DOHH2 (cell line): ENCODE measurements at regions not wholly inside any gene's neighbourhood (a gene's known extent, or its start where the extent isn't known, plus 50 kb on each side); places are given as distances from the start of the nearest gene placed in this dataset.

ENCODE experiments used
- H3F3A ChIP-seq: fragments of 200-600 bp; sonication (generic), shearing (Covaris generic); 2 replicates; pipeline ENCODE4 v1.6.0; 2016; ENCODE audit warnings: antibody characterized with exemption, mild to moderate bottlenecking; ENCODE audit not compliant: control insufficient read depth, insufficient read depth
- H3K27ac ChIP-seq: fragments of 200-600 bp; sonication (generic); 2 replicates; pipeline ENCODE4 v1.5.1; 2014; ENCODE audit warnings: low read depth, mild to moderate bottlenecking, low read length, moderate library complexity
- H3K27me3 ChIP-seq: fragments of 200-600 bp; sonication (generic); 2 replicates; pipeline ENCODE4 v1.6.1; 2014; ENCODE audit warnings: mild to moderate bottlenecking, low read length, mixed read lengths; ENCODE audit not compliant: control insufficient read depth
- H3K36me3 ChIP-seq: fragments of 200-600 bp; sonication (generic); 2 replicates; pipeline ENCODE4 v1.6.1; 2014; ENCODE audit warnings: mild to moderate bottlenecking, low read length, moderate library complexity, mixed read lengths; ENCODE audit not compliant: control insufficient read depth
- H3K4me1 ChIP-seq: fragments of 200-600 bp; sonication (generic); 2 replicates; pipeline ENCODE4 v1.6.1; 2014; ENCODE audit warnings: mild to moderate bottlenecking, low read length, mixed read lengths; ENCODE audit not compliant: control insufficient read depth
- H3K4me2 ChIP-seq: fragments of 200-600 bp; sonication (generic); 2 replicates; pipeline ENCODE4 v1.6.0; 2014; ENCODE audit warnings: mild to moderate bottlenecking, low read length, moderate library complexity
- H3K4me3 ChIP-seq: fragments of 200-600 bp; sonication (generic); 2 replicates; pipeline ENCODE4 v1.5.1; 2014; ENCODE audit warnings: mild to moderate bottlenecking, low read length, mixed read lengths
- H3K79me2 ChIP-seq: fragments of 200-600 bp; sonication (generic); 2 replicates; pipeline ENCODE4 v1.6.1; 2014; ENCODE audit warnings: mild to moderate bottlenecking, low read length, mixed read lengths; ENCODE audit not compliant: control insufficient read depth
- H3K9me2 ChIP-seq: fragments of 200-600 bp; sonication (generic); replicated peaks from 2 replicates; pipeline ENCODE4 v1.6.1; 2014; ENCODE audit warnings: mild to moderate bottlenecking, low read length, mixed read lengths; ENCODE audit not compliant: control insufficient read depth
- H3K9me3 ChIP-seq: fragments of 200-600 bp; sonication (generic); 2 replicates; pipeline ENCODE4 v1.6.1; 2014; ENCODE audit warnings: antibody characterized with exemption, low read length, mixed read lengths; ENCODE audit not compliant: control insufficient read depth, insufficient read depth
- H4K20me1 ChIP-seq: fragments of 200-600 bp; sonication (generic); 2 replicates; pipeline ENCODE4 v1.6.0; 2014; ENCODE audit warnings: low read depth, mild to moderate bottlenecking, antibody characterized with exemption, low read length, moderate library complexity; ENCODE audit not compliant: control insufficient read depth, insufficient read depth
- CTCF ChIP-seq: fragments of 200-600 bp; sonication (generic); IDR thresholded peaks from one replicate; pipeline ENCODE4 v1.5.1; 2014; ENCODE audit warnings: antibody characterized with exemption, mild to moderate bottlenecking, low read depth, low read length; ENCODE audit not compliant: poor library complexity, severe bottlenecking
- EZH2phosphoT487 ChIP-seq: fragments of 200-600 bp; sonication (generic); IDR thresholded peaks from 2 replicates; pipeline ENCODE4 v1.6.1; 2017; ENCODE audit warnings: borderline replicate concordance, mild to moderate bottlenecking, antibody characterized with exemption, low read length, moderate library complexity, mixed read lengths

- no peak overlapping the region for H3K4me2 ChIP-seq
- H3K36me3 ChIP-seq, result no peaks in the 10 kb centered on the region
- no peak overlapping the region for H3K4me3 ChIP-seq
- H3F3A ChIP-seq, result no peaks in the 10 kb centered on the region
- H3K9me3 ChIP-seq, result no peaks in the 10 kb centered on the region
- H3K9me2 ChIP-seq, result no peaks in the 10 kb centered on the region
- no peaks in the 10 kb centered on the region for H4K20me1 ChIP-seq
- no peak overlapping the region for H3K27ac ChIP-seq
- H3K79me2 ChIP-seq, result no peaks in the 10 kb centered on the region
- TF ChIP-seq CTCF (no peak), EZH2phosphoT487 (no peak)
- H3K27me3 ChIP-seq, result no peaks in the 10 kb centered on the region
- no peaks in the 10 kb centered on the region for H3K4me1 ChIP-seq
Measured at GRCh38 chr4:137655302-137655701, 123.0 kb upstream of the PCDH18 start.

DNA sequence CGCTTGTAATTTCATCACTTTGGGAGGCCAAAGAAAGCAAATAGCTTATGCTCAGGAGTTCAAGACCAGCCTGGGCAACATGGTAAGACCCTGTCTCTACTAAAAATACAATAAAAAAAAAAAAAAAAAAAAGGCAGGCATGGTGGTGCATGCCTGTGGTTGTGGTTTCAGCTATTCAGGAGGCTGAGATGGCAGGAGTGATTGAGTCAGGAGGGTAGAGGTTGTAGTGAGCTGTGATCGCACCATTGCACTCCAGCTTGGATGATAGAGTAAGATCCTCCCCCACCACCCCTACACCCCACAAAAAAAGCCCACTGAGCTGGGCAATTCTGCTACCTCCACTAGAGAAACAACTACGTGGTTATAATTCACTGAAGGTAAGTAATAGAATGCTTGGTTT, 118.8 kb upstream of the PCDH18 start:
- Histone ChIP-seq H3K9me3 (no peaks in the 10 kb centered on the region), H3K27ac (no peak overlapping the region), H3K27me3 (no peaks in the 10 kb centered on the region), H3K79me2 (no peaks in the 10 kb centered on the region), H3K4me3 (no peak overlapping the region), H3F3A (no peaks in the 10 kb centered on the region), H3K9me2 (no peaks in the 10 kb centered on the region), H3K4me1 (no peaks in the 10 kb centered on the region), H3K4me2 (no peak overlapping the region), H3K36me3 (no peaks in the 10 kb centered on the region), H4K20me1 (no peaks in the 10 kb centered on the region)
- TF ChIP-seq CTCF (no peak), EZH2phosphoT487 (no peak)

- H3K4me3 ChIP-seq, result no peak overlapping the region
- H3K9me3 ChIP-seq, result no peaks in the 10 kb centered on the region
- no peak overlapping the region for H3K27ac ChIP-seq
- H3K9me2 ChIP-seq, result no peaks in the 10 kb centered on the region
- no peaks in the 10 kb centered on the region for H3K36me3 ChIP-seq
- no peaks in the 10 kb centered on the region for H3K4me1 ChIP-seq
- TF ChIP-seq CTCF (no peak), EZH2phosphoT487 (no peak)
- no peak overlapping the region for H3K4me2 ChIP-seq
- no peaks in the 10 kb centered on the region for H3F3A ChIP-seq
- H4K20me1 ChIP-seq, result no peaks in the 10 kb centered on the region
- H3K27me3 ChIP-seq, result no peaks in the 10 kb centered on the region
- no peaks in the 10 kb centered on the region for H3K79me2 ChIP-seq
Measured at GRCh38 chr4:137649711-137650450, 117.6 kb upstream of the PCDH18 start.
